BLaER1 (cell line): ENCODE measurements at regions not wholly inside any gene's neighbourhood (a gene's known extent, or its start where the extent isn't known, plus 50 kb on each side); places are given as distances from the start of the nearest gene placed in this dataset.

Experiments
- H3K27ac ChIP-seq: shearing (Covaris generic); formaldehyde crosslinking; 2 replicates; pipeline ENCODE4 v1.8.1; 2022
- H3K27me3 ChIP-seq: shearing (Covaris generic); formaldehyde crosslinking; 2 replicates; pipeline ENCODE4 v1.8.1; 2022
- H3K36me3 ChIP-seq: shearing (Covaris generic); formaldehyde crosslinking; 2 replicates; pipeline ENCODE4 v1.8.1; 2022
- H3K4me1 ChIP-seq: shearing (Covaris generic); formaldehyde crosslinking; 2 replicates; pipeline ENCODE4 v1.8.1; 2022
- H3K4me2 ChIP-seq: shearing (Covaris generic); formaldehyde crosslinking; 2 replicates; pipeline ENCODE4 v1.8.1; 2022
- H3K4me3 ChIP-seq: shearing (Covaris generic); formaldehyde crosslinking; 2 replicates; pipeline ENCODE4 v1.8.1; 2022
- H3K9ac ChIP-seq: shearing (Covaris generic); formaldehyde crosslinking; 2 replicates; pipeline ENCODE4 v1.8.1; 2022
- H3K9me3 ChIP-seq: shearing (Covaris generic); formaldehyde crosslinking; 2 replicates; pipeline ENCODE4 v1.8.1; 2022
- H4K20me1 ChIP-seq: shearing (Covaris generic); formaldehyde crosslinking; 2 replicates; pipeline ENCODE4 v1.8.1; 2022
- Cebpa-rat ChIP-seq: shearing (Covaris generic); IDR thresholded peaks from 2 replicates; pipeline ENCODE4 v1.8.1; 2022

DNA sequence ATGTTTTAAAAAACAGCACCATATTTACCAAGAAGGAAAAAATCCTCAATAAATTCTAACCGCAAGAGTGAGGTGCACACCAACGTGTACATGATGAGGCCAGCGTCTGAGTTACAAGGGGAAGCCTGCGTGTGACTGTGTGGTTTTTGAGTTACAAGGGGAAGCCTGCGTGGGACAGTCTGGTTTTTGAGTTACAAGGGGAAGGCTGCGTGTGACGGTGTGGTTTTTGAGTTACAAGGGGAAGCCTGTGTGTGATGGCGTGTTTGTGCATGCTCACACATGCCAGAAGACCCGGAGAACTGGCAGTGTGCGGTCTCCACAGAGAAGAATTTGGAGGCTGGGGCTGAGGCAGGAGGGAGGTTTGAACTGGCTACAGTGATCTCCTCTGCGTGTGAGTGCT is 1376.4 kb downstream of the TBC1D22A start:
- Histone ChIP-seq H3K4me3 (no peak overlapping the region), H3K9ac (no peak overlapping the region), H3K9me3 (peaks cover 6% of the 10 kb centered on the region), H3K4me2 (peak overlapping the region; percentile 34; the same call in 1 of the 2 replicates), H3K4me1 (peaks cover 8% of the 10 kb centered on the region), H3K27me3 (no peaks in the 10 kb centered on the region), H3K36me3 (no peaks in the 10 kb centered on the region), H3K27ac (no peak overlapping the region), H4K20me1 (no peaks in the 10 kb centered on the region)
- TF ChIP-seq Cebpa-rat: no peak

DNA sequence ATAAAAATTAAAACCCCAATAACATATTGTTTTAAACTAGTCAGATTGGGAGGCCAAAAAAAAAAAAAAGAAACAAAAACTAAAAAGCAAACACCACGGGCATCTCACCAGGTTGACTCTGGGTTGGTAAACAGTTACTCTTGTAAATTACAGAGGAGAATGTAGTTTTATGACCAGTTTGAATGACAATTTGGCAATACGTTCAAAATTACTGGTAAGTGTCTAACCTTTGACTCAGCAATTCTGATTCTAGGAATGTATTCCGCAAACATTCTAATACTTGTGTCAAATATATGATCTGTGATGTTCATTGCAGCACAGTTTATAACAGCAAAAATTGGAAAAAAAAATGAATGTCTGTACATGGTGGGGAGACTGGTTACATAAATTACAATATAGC is 1376.0 kb downstream of the TBC1D22A start:
- H3K36me3 ChIP-seq: no peaks in the 10 kb centered on the region
- H3K9me3 ChIP-seq: peaks cover 7% of the 10 kb centered on the region

DNA sequence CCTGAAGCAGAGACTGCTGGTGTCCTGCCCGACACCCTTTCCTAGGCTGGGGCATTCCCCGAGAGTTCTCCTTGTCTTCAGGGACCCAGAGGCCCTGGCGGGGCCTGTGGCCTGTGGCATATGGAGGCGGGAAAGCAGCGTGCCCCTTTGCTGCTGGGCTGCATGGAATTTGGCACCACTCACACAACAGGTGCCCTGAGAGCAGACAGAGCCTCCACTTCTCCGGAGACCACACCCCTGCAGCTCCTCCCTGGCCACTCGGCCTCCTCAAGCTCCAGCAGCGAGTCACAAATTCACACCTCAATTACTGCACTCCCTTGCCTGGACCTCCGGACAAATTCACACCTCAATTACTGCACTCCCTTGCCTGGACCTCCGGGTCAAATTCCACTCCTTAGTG is 1375.2 kb downstream of the TBC1D22A start:
- H3K27ac ChIP-seq: no peak overlapping the region
- H3K4me1 ChIP-seq: peaks cover 8% of the 10 kb centered on the region
- H3K4me3 ChIP-seq: no peak overlapping the region
- no peak overlapping the region for H3K4me2 ChIP-seq
- H3K27me3 ChIP-seq: no peaks in the 10 kb centered on the region
- H4K20me1 ChIP-seq: no peaks in the 10 kb centered on the region
- H3K9me3 ChIP-seq: peaks cover 7% of the 10 kb centered on the region
- no peaks in the 10 kb centered on the region for H3K36me3 ChIP-seq
- no peak for TF ChIP-seq Cebpa-rat
- no peak overlapping the region for H3K9ac ChIP-seq

More for the DNA sequence above, 1376.0 kb downstream of the TBC1D22A start:
- Histone ChIP-seq H3K27me3 (no peaks in the 10 kb centered on the region), H3K4me3 (no peak overlapping the region), H3K27ac (no peak overlapping the region), H3K4me2 (no peak overlapping the region), H4K20me1 (no peaks in the 10 kb centered on the region), H3K4me1 (peaks cover 8% of the 10 kb centered on the region), H3K9ac (no peak overlapping the region)
- no peak for TF ChIP-seq Cebpa-rat

DNA sequence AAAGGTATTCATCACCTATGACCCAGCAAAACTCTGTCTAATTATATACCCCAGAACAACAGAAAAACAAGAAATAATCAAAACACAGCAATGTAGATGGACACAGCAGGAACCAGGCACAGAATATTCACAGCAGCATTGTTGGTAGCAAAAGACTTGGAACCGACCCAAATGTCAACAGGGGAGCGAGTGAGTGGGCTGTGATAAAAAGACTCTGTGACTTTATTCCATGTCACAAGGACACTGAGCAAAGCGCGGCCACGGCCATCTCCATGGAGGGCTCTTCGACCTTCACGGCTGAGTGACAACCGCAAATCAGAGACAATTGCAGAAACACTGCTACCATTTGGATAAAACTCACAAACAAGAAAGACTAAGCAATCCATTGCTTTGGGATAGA is 1373.1 kb downstream of the TBC1D22A start:
- peaks cover 7% of the 10 kb centered on the region for H3K9me3 ChIP-seq
- H4K20me1 ChIP-seq: no peaks in the 10 kb centered on the region
- H3K27ac ChIP-seq: no peak overlapping the region
- no peak overlapping the region for H3K4me3 ChIP-seq
- no peak for TF ChIP-seq Cebpa-rat
- peaks cover 8% of the 10 kb centered on the region for H3K4me1 ChIP-seq
- H3K4me2 ChIP-seq: no peak overlapping the region
- no peak overlapping the region for H3K9ac ChIP-seq
- H3K36me3 ChIP-seq: no peaks in the 10 kb centered on the region
- no peaks in the 10 kb centered on the region for H3K27me3 ChIP-seq

- Histone ChIP-seq H3K9ac (no peak overlapping the region), H3K27me3 (no peaks in the 10 kb centered on the region), H3K36me3 (no peaks in the 10 kb centered on the region), H3K4me2 (no peak overlapping the region), H3K27ac (no peak overlapping the region), H4K20me1 (no peaks in the 10 kb centered on the region), H3K4me1 (no peaks in the 10 kb centered on the region), H3K4me3 (no peak overlapping the region), H3K9me3 (peaks cover 3% of the 10 kb centered on the region; the same call in 1 of the 2 replicates)
- TF ChIP-seq Cebpa-rat: no peak
Observed at GRCh38 chr22:48125416-48125815, 1363.0 kb downstream of the TBC1D22A start.

GRCh38 chr22:48121984-48122383 is 1359.5 kb downstream of the TBC1D22A start:
- H3K4me2 ChIP-seq: no peak overlapping the region
- no peak overlapping the region for H3K4me3 ChIP-seq
- no peak for TF ChIP-seq Cebpa-rat
- no peaks in the 10 kb centered on the region for H3K27me3 ChIP-seq
- H4K20me1 ChIP-seq: no peaks in the 10 kb centered on the region
- H3K4me1 ChIP-seq: no peaks in the 10 kb centered on the region; the same call in 1 of the 2 replicates
- no peak overlapping the region for H3K27ac ChIP-seq
- no peak overlapping the region for H3K9ac ChIP-seq
- no peaks in the 10 kb centered on the region for H3K36me3 ChIP-seq
- H3K9me3 ChIP-seq: peaks cover 3% of the 10 kb centered on the region; the same call in 1 of the 2 replicates

DNA sequence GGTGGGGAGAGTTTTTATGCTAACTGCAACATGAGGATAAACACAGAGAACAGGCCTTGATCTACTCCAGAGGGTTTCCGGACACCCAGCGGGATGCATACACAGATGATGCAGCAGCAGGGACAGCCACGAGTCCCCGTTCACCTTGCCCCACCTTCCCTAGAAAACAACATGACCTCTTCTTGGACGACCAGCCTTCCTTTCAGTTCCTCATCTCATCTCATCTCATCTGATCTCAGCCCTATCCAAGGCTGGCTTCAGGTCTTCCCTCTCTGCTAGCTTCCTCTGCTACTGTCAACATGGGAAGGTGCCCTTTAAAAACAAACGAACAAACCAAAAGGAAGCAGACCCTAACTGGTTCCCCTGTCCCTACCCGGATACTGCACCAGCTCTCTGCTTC is 1356.2 kb downstream of the TBC1D22A start:
- Histone ChIP-seq H3K9me3 (peaks cover 3% of the 10 kb centered on the region; the same call in 1 of the 2 replicates), H4K20me1 (no peaks in the 10 kb centered on the region), H3K4me3 (no peak overlapping the region), H3K9ac (no peak overlapping the region), H3K4me2 (no peak overlapping the region), H3K4me1 (peaks cover 8% of the 10 kb centered on the region), H3K36me3 (no peaks in the 10 kb centered on the region), H3K27me3 (no peaks in the 10 kb centered on the region), H3K27ac (no peak overlapping the region)
- TF ChIP-seq Cebpa-rat: no peak

- Histone ChIP-seq H3K27ac (no peak overlapping the region), H3K4me2 (no peak overlapping the region), H3K4me1 (peaks cover 8% of the 10 kb centered on the region), H3K27me3 (no peaks in the 10 kb centered on the region), H3K36me3 (no peaks in the 10 kb centered on the region), H3K9me3 (peaks cover 11% of the 10 kb centered on the region; the same call in 1 of the 2 replicates), H3K4me3 (no peak overlapping the region), H3K9ac (no peak overlapping the region), H4K20me1 (no peaks in the 10 kb centered on the region)
- TF ChIP-seq Cebpa-rat: no peak
Observed at GRCh38 chr22:48116871-48117270, 1354.4 kb downstream of the TBC1D22A start.

- no peak for TF ChIP-seq Cebpa-rat
- H3K4me3 ChIP-seq: no peak overlapping the region
- no peak overlapping the region for H3K9ac ChIP-seq
- peaks cover 21% of the 10 kb centered on the region for H3K9me3 ChIP-seq
- no peak overlapping the region for H3K27ac ChIP-seq
- no peak overlapping the region for H3K4me2 ChIP-seq
- H4K20me1 ChIP-seq: no peaks in the 10 kb centered on the region
- no peaks in the 10 kb centered on the region for H3K36me3 ChIP-seq
- no peaks in the 10 kb centered on the region for H3K27me3 ChIP-seq
- H3K4me1 ChIP-seq: peaks cover 8% of the 10 kb centered on the region
Observed at GRCh38 chr22:48112687-48113521, 1350.5 kb downstream of the TBC1D22A start.

DNA sequence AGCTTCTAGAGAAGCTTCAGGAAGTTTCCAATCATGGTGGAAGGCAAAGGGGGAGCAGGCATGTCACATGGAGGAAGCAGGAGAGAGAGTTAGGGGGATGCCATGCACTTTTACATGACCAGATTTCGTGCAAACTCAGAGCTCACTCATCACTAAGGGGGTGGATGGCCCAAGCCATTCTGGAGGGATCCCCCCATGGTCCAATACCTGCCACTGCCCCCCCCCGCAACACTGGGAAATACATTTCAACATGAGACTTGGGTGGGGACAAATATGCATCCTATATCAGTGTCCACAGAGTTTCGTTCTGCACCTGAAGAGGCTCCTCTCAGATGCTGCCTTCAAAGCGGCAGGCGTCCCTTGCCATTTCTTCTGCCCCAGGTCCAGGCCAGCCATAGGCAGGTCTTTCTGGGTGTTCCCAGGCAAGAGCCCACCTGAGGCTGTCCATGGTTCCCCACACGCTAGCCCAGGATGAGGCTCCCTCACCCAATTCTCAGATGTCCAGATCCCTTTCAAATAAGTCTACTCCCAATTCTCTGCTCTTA is 1344.3 kb downstream of the TBC1D22A start:
- Histone ChIP-seq H3K9ac (no peak overlapping the region), H3K4me1 (peaks cover 22% of the 10 kb centered on the region), H3K27me3 (no peaks in the 10 kb centered on the region), H3K4me3 (no peak overlapping the region), H4K20me1 (no peaks in the 10 kb centered on the region), H3K4me2 (no peak overlapping the region), H3K9me3 (peaks cover 27% of the 10 kb centered on the region), H3K36me3 (no peaks in the 10 kb centered on the region), H3K27ac (no peak overlapping the region)
- no peak for TF ChIP-seq Cebpa-rat
